Breast epithelium (tissue), 3 donors: ENCODE measurements at regions not wholly inside any gene's neighbourhood (a gene's known extent, or its start where the extent isn't known, plus 50 kb on each side); places are given as distances from the start of the nearest gene placed in this dataset.

Experiments
- CTCF ChIP-seq, 3 donors: fragments of 450-650 bp; IDR thresholded peaks; one replicate each; pipeline ENCODE4 v1.5.1; 2016 to 2017; ENCODE audit warnings: antibody characterized with exemption in 3 of 3, mild to moderate bottlenecking in 3 of 3, moderate library complexity in 3 of 3
- POLR2A ChIP-seq: fragments of 450-650 bp; IDR thresholded peaks from one replicate; pipeline ENCODE4 v1.6.1; 2016; ENCODE audit warnings: antibody characterized with exemption, mild to moderate bottlenecking, moderate library complexity
- POLR2AphosphoS5 ChIP-seq, 3 donors: sonication (generic); formaldehyde crosslinking; IDR thresholded peaks; one replicate each; pipeline ENCODE4 v1.6.1; 2017; ENCODE audit warnings: antibody characterized with exemption in 3 of 3

DNA sequence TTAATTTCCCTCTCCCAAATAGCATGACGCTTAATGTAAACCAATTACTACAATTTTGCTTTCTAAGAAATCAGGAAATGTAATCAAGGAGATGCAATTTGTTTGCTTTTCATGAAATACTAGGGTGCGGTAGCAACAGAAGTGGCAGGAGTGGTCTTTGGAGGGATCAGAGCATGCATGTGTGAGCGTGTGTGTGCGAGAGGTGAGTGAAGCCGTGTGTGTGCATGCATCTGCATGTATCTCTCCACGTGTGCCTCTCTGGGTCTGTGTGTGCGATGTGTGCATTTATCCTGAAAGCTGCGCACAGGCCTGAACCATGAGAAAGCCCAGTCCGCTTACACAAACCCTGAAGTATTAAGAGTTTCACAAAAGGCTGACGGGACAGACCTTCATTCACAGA lies 249.8 kb upstream of the C1orf174 start:
- TF ChIP-seq CTCF (IDR thresholded peaks at IDR 0.05) (no peak), POLR2A (no peak), POLR2AphosphoS5 (IDR thresholded peaks at IDR 0.05) (no peak)
